GM18870 (cell line): ENCODE measurements at regions not wholly inside any gene's neighbourhood (a gene's known extent, or its start where the extent isn't known, plus 50 kb on each side); places are given as distances from the start of the nearest gene placed in this dataset.

Experiments used
- ATAC-seq: cut with Tn5 transposase; IDR thresholded peaks from one replicate; pipeline ENCODE4 v1.9.1; 2021; ENCODE audit warnings: moderate library complexity; ENCODE audit not compliant: unreplicated experiment

- no peak for ATAC-seq
Observed at GRCh38 chr3:181457190-181457589, 254.5 kb upstream of the SOX2 start.

DNA sequence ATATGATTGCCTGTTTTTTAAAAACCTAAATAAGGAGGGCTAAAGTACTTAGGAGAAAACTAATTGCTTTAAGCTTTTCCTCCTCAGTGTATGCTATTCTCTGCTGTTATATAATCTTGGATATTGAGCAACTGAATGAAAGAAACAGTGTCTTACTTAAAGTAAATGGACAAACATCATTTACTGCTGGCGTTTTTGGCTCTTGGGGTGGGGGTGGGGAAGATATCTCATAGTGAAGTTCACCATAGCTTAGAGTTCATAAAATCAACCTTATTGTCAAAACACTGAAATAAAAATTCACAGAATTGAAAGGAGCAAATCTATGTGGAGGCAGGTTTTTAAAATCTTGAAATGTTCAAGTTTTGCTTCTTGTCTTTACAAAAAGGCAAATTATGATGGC, 256.4 kb upstream of the SOX2 start:
- no peak for ATAC-seq

- no peak for ATAC-seq
Observed at GRCh38 chr3:181454451-181455027, 257.2 kb upstream of the SOX2 start.

GRCh38 chr3:181446741-181447140, 265.0 kb upstream of the SOX2 start:
- no peak for ATAC-seq

DNA sequence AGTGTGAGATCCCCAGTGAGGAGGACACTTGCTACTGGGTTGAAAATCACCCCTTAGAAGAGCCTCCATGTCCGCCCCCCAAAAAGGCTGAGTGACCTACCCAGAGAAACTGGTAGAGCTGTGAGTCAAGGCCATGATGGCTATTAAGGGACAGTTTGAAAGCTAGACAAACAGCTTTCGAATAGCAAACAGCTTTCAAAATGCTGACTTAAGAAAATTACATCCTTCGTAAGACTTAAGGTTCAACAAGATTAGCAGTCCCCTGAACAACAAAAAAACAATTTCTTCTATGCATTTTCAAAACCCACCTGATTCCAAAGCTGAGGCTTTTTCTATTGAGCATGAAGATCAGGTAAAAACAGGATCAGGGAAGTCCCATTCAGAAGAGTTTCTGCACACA, 269.7 kb upstream of the SOX2 start:
- no peak for ATAC-seq

DNA sequence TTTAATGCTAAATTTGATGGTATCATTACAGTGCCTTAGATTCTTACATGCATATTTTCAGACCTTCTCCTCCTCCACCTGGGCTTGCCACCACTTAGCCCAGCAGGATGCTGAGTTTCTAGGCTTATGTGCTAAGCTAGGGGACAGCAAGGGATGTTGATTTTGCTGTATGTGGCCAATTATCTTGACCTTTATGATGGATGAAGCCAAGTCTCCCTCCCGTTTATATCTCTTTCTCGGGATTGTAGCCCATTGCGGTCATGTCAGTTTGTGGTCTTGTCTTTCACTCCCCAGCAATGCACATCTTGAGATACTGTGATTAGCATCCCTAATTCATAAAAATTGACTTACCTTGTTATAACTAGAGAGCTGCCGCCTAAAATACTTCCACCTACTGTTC, 278.7 kb upstream of the SOX2 start:
- no peak for ATAC-seq

- ATAC-seq = no peak
Observed at GRCh38 chr3:181431748-181432147, 280.0 kb upstream of the SOX2 start.

GRCh38 chr3:181425074-181425473, 286.7 kb upstream of the SOX2 start:
- no peak for ATAC-seq

DNA sequence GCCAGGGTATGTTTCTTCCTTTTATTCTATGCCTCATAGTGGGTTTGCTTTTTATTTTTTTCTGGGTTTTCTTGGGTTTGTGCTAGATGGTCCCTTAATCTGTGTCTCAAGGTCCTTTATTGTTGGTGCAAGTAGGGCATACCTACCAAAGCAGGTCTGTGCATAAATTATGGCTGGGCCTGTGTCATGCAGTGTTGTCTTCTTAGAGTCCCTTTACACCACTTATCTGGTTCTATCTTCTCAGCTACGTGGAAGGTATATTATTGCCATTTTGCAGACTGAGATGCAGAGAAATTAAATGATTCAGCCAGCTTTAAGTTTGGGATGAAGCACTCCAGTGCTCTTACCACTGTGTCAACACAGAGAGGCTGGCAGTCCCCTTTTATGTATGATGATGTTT, 293.5 kb upstream of the SOX2 start:
- ATAC-seq = no peak

DNA sequence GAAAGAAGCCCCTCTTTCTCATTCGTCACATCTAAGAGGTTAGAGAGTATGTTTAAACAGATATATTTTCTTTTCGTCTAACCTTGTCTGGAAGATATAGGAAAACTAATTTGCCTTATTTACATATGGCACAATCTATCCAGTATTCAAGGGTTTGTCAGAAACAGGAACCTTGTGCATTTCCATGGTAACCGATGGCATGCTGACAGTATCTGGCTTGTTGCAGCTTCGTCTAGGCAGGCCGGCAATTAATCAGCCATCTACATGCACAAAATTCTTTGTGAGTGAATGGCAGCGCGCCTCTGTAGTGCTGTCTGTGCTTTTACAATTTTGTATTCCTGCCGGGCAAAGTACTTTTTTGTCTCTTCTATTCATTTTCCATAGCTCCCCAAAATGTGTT, 294.0 kb upstream of the SOX2 start:
- ATAC-seq = no peak

DNA sequence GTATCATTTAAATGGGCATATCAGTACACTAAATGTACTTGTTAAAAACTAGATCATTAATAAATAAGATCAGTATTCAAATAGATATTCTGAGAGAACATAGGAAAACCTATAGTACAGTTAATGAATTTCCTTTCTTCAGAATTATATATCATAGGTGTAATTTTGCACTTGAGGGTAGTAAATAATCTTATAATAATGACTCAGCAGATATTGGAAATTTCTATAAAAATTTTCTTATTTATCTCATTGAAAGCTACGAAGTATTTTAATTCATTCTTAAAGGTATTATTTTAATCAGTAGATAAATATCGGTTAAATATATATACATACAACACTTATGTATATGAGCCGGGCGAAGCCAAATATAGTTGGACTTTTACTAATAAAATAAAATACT, 300.9 kb upstream of the SOX2 start:
- no peak for ATAC-seq

DNA sequence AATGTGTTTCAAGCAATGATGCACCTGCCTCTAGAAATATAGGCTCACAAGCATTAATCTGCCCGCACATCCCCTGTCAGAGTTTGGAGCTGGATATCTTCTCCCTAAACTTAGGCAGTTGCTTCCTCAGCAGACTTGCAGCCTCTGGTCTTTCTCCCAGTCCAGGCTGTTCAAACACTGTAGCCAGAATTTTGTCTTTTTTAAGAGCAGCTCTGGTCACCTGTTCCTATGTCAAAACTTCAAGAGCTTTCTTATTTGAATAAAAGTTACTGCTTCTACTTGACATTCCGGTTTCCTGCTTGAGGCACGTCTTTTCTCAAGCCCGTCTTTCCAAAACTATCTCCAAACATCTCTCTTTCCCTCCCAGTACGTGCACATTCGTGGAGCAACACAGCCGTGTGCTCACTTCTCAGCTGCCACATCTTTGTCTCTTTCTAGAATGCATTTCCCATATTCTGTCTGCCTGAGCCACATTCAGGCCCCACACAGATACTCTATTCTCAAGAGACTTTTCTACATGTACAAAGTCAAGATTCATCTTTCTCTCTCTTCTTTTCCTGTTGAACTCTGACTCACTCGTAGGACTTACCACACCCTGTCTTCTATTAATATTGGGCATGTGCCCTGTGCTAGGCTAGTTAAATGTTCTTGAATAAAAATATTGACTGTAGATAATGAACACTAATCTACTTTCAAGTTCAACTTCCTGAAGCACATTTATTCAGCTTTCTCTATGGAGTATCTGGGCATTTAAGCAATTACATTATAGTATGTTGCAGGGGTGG, 307.7 kb upstream of the SOX2 start:
- ATAC-seq = no peak

GRCh38 chr3:181402347-181402746, 309.4 kb upstream of the SOX2 start:
- ATAC-seq = no peak

DNA sequence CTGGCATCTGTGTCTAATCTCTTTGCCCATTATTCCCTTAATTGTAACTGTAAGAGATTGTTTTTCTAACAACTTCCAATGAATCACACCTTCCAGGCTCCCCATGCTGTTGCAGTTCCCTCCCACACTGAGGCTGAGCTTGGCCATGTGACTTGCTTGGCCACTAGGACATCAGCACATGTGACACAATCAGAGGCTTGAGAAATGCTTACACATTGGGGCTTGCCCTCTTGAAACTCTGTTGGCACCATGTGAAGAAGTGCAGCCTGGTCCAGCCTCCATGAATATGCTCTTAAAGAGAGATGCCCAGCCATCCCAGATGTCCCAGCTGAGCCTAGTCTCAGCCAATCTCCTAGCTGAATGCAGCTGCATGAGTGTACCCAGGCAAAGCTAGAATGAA, 326.8 kb upstream of the SOX2 start:
- no peak for ATAC-seq

GRCh38 chr3:181383760-181384159, 328.0 kb upstream of the SOX2 start:
- no peak for ATAC-seq

DNA sequence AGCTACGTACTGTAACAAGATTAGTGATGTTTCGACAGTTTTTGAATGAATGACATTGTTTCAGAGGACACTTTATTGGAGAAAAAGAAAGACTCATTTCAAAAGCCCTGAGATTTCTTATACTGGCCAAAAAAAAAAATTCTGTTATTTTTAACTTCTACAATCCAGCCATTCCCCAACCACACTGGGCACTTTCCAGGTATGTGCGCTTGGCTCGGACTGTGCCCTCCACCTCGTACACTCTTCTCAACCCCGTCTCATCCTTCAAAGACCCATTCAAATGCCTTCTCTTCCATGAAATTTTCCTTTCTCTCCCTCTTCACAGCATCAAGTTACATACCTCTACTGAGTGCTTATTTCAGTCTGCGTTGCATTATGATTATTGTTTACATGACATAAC, 328.5 kb upstream of the SOX2 start:
- ATAC-seq = no peak

DNA sequence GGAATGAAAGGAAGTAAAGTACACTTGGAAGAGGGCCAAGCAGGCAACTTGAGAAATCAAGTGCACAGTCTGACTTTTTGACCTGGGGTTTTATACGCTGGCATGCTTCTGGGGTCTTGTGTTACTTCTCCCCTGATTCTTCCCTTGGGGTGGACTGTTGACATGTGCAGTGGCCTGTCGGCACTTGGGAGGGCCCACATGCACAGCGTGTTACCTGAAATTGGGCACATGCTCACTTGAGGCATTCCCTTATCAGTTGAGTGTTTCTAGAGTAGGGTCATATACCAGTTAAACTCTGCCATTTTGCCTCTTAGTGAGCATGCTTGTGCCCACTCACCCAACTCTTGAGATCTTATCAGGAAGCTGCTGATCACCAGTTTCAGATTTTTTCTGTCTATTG, 329.1 kb upstream of the SOX2 start:
- no peak for ATAC-seq

- ATAC-seq = no peak
Observed at GRCh38 chr3:181379278-181379677, 332.4 kb upstream of the SOX2 start.

GRCh38 chr3:181369637-181370036, 342.1 kb upstream of the SOX2 start:
- ATAC-seq = no peak

DNA sequence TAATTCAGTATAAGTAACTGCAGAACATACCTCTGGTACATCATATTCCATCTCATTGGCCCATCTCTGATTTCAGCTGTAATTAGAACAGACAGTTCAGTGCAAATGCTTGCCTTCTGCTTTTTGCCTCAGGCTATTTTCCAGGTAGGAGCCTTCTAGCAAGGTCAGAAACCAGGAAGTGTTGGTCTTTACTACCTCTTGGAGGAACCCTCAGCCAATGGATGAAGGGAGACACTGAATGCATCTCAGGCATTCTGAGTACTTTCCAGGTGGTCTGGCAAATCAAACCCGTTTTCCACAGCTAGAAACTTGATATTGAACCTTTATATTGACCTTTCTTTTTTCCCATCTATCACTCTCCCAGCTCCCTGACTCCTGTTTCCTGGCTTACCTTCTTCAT, 348.5 kb upstream of the SOX2 start:
- ATAC-seq = no peak

- no peak for ATAC-seq
Observed at GRCh38 chr3:181362378-181362777, 349.3 kb upstream of the SOX2 start.

DNA sequence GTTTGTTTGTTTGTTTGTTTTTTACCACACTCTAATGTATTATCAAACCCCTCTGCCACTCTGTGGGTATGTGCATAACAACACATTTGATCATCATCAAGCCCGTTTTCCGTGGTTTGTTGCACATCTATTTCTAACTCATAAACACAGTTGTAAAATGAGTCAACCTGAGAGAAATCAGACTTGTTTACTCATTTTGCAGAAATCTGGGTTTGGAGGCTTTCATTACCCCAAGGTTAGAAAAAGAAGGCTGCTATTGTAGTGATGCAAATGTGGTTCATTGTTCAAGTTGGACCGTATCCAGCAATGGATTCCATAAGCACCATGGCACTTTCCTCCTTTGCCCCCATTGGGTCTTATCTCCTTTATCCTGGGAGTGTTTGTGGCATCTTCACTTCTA, 353.2 kb upstream of the SOX2 start:
- ATAC-seq = peak; percentile 63

- no peak for ATAC-seq
Observed at GRCh38 chr3:181358060-181358459, 353.7 kb upstream of the SOX2 start.
